CD4-positive, alpha-beta T cell treated with Interleukin-12 subunit alpha and Interleukin-12 subunit beta, for 1 hour (primary cell): ENCODE measurements at regions not wholly inside any gene's neighbourhood (a gene's known extent, or its start where the extent isn't known, plus 50 kb on each side); places are given as distances from the start of the nearest gene placed in this dataset.

ENCODE experiments used
- DNase-seq: peaks from one replicate; pipeline ENCODE4 v3.0.0-alpha.2; 2020

DNA sequence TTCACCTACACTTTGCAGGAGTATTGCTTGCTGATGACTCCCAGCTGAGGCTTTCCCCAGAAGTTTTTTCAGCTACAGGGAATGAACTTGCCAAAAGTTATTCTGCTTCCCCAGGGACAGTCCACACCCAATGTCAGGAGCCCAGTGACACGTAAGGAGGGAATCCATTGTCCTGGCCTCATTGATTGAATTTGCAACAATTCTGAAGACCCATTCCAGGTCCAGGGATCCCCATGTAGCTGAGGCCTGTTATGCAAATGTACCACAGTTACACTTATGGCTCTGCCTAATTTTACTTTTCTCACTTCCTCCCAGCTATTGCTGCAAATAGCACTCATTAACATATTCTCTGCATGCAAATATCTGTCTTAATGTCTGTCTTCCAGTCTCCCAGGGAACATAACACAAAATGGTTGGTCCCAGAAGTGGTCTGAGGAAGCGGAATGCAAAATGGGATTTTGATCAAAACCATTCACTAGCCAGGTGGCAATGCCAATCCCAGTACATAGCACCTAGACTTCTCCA lies 113.7 kb upstream of the ACTRT1 start:
- DNase-seq, result no peak

GRCh38 chrX:128156204-128156603 lies 104.0 kb upstream of the ACTRT1 start:
- DNase-seq, result no peak

GRCh38 chrX:128142745-128143144 lies 90.5 kb upstream of the ACTRT1 start:
- no peak for DNase-seq

DNA sequence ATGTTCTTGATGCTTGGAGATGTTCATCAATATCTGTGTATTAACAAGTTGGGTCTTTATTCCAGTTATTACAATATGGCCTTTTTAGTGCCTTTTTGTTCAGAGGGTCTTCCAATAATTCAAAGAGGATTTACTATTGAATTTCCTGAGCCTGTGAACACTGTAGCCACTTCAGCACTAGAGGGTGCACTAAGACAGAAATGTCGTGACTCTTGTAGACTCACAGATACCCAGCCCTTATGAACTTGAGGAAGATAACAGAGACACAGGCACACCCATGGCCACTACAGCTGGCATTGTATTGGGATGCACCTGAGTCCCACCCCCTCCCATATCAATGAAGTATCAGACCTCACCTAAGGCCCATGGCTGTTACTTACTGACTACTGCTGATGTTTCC lies 54.4 kb upstream of the ACTRT1 start:
- no peak for DNase-seq

GRCh38 chrX:128105659-128106058 lies 53.5 kb upstream of the ACTRT1 start:
- DNase-seq, result no peak
